K562 (cell line): ENCODE measurements at regions not wholly inside any gene's neighbourhood (a gene's known extent, or its start where the extent isn't known, plus 50 kb on each side); places are given as distances from the start of the nearest gene placed in this dataset.

ENCODE experiments used
- CXXC5 ChIP-seq: fragments of 250-450 bp; sonication (Bioruptor Pico); IDR thresholded peaks from 2 replicates; pipeline ENCODE4 v1.8.0; 2022; ENCODE audit warnings: inconsistent platforms, mild to moderate bottlenecking, moderate library complexity
- FOS ChIP-seq: IDR thresholded peaks from 3 replicates; pipeline ENCODE4 v1.6.1; 2011; ENCODE audit not compliant: insufficient read length; ENCODE audit errors: extremely low read depth
- FOSL1 ChIP-seq: fragments of 200-800 bp; sonication (Bioruptor generic); conservative IDR thresholded peaks from 2 replicates; pipeline ENCODE4 v1.6.1; 2016; ENCODE audit warnings: missing genetic modification characterization, missing compliant biosample characterization
- HDAC8 ChIP-seq: fragments of 450-650 bp; IDR thresholded peaks from 2 replicates; pipeline ENCODE4 v1.6.1; 2016; ENCODE audit warnings: mild to moderate bottlenecking, missing genetic modification characterization, moderate library complexity, missing compliant biosample characterization
- HMGN3 ChIP-seq: IDR thresholded peaks from 2 replicates; pipeline ENCODE4 v1.6.1; 2011; ENCODE audit warnings: borderline replicate concordance, low read depth, mild to moderate bottlenecking, mixed read lengths, low read length; ENCODE audit not compliant: insufficient read length; ENCODE audit errors: extremely low read depth
- NCOA1 ChIP-seq: fragments of 450-650 bp; IDR thresholded peaks from 2 replicates; pipeline ENCODE4 v1.6.1; 2016; ENCODE audit warnings: low read depth
- NR1H2 ChIP-seq: sonication (generic); formaldehyde crosslinking; IDR thresholded peaks from 2 replicates; pipeline ENCODE4 v1.4.0; 2020; ENCODE audit warnings: mild to moderate bottlenecking, missing genetic modification reagents
- RBM14 ChIP-seq: fragments of 200-400 bp; formaldehyde crosslinking; IDR thresholded peaks from 2 replicates; pipeline ENCODE4 v1.6.1; 2018; ENCODE audit warnings: low read depth, mild to moderate bottlenecking, low read length, moderate library complexity, borderline replicate concordance; ENCODE audit not compliant: insufficient read depth
- SETDB1 ChIP-seq: IDR thresholded peaks from one replicate; pipeline ENCODE4 v1.6.1; 2012; ENCODE audit warnings: low read length, control low read depth, inconsistent platforms
- SMARCA4 ChIP-seq: fragments of 450-650 bp; IDR thresholded peaks from 2 replicates; pipeline ENCODE4 v1.6.1; 2016
- TCF7 ChIP-seq: sonication (generic); IDR thresholded peaks from 2 replicates; pipeline ENCODE4 v1.6.1; 2016; ENCODE audit warnings: antibody characterized with exemption, borderline replicate concordance
- TEAD1 ChIP-seq, 2 experiments: fragments of 450-650 bp in 1 of 2; sonication (generic) in 1 of 2; formaldehyde crosslinking; IDR thresholded peaks; 2 replicates each; pipeline versions ENCODE4 v1.4.0 to v1.8.0; 2020 to 2022; ENCODE audit warnings: mild to moderate bottlenecking in 2 of 2, missing genetic modification reagents in 1 of 2
- ZFP30 ChIP-seq: fragments of 250-450 bp; sonication (Bioruptor Pico); IDR thresholded peaks from 2 replicates; pipeline ENCODE4 v1.8.0; 2022; ENCODE audit warnings: moderate library complexity, mild to moderate bottlenecking, inconsistent platforms, borderline replicate concordance
- TF ChIP-seq, protein P1 (sequence below): fragments of 450-650 bp; IDR thresholded peaks from 2 replicates; pipeline ENCODE4 v1.6.1; 2016; ENCODE audit warnings: missing biosample characterization, missing genetic modification characterization
- TF ChIP-seq, protein P2 (sequence below), 2 experiments: fragments of 250-450 bp in 1 of 2; fragments of 450-650 bp in 1 of 2; sonication (Bioruptor Pico) in 1 of 2; IDR thresholded peaks; 2 replicates each; pipeline versions ENCODE4 v1.6.1 to v1.8.0; 2016 to 2021; ENCODE audit warnings: mild to moderate bottlenecking in 2 of 2, moderate library complexity in 2 of 2, missing compliant biosample characterization in 1 of 2, missing genetic modification characterization in 1 of 2
- TF ChIP-seq, protein P3 (sequence below): sonication (generic); formaldehyde crosslinking; IDR thresholded peaks from 2 replicates; pipeline ENCODE4 v1.8.1; 2022; ENCODE audit warnings: missing genetic modification reagents
- TF ChIP-seq, protein P4 (sequence below): fragments of 450-650 bp; conservative IDR thresholded peaks from 2 replicates; pipeline ENCODE4 v1.6.1; 2016; ENCODE audit warnings: missing genetic modification characterization, low read depth, mild to moderate bottlenecking, missing compliant biosample characterization, moderate library complexity

DNA sequence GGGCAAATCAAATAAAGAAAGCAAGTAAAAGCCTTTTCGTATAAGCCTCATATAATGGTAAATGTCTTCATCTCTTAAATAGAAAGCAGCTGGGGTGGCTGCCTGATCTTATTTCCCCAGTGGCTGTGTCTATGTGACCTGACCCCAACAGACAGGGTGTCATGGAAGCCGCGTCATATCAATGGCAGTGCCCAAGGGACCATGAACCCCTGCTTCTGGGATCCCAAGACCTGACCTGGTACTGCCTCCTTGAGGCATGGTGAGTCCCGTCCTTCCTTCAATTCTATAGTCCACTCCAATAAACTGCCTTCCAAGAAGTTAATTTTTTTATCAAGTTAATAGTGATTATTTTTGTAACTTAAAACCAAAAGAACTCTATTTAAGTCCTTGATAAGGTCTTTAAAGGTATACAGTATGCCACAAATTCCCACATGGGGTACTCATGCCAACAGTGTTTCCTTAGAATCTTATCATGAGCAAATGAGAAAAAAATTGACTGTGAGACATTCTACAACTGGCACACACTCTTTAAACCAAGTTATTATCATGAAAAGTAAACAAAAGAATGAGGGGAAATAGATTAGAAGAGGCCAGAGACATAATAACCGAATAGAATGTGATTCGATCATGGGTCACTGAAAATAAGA is 104.6 kb downstream of the ADSS2 start (continued):
- no peak for TF ChIP-seq TEAD1 (CRISPR knock-in tag; IDR thresholded peaks at IDR 0.05)
- 0 out of 2 replicates have a peak, but pooled peaks have one; percentile 23 for TF ChIP-seq HDAC8 (tag)
- no peak for TF ChIP-seq SMARCA4
- TF ChIP-seq, protein P1, sequence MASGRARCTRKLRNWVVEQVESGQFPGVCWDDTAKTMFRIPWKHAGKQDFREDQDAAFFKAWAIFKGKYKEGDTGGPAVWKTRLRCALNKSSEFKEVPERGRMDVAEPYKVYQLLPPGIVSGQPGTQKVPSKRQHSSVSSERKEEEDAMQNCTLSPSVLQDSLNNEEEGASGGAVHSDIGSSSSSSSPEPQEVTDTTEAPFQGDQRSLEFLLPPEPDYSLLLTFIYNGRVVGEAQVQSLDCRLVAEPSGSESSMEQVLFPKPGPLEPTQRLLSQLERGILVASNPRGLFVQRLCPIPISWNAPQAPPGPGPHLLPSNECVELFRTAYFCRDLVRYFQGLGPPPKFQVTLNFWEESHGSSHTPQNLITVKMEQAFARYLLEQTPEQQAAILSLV (tag) = no peak
- TF ChIP-seq, protein P2, sequence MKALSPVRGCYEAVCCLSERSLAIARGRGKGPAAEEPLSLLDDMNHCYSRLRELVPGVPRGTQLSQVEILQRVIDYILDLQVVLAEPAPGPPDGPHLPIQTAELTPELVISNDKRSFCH (CRISPR knock-in tag; IDR thresholded peaks at IDR 0.05) = no peak
- TF ChIP-seq, protein P2 (tag; IDR thresholded peaks at IDR 0.05) = no peak
- TF ChIP-seq, protein P3, sequence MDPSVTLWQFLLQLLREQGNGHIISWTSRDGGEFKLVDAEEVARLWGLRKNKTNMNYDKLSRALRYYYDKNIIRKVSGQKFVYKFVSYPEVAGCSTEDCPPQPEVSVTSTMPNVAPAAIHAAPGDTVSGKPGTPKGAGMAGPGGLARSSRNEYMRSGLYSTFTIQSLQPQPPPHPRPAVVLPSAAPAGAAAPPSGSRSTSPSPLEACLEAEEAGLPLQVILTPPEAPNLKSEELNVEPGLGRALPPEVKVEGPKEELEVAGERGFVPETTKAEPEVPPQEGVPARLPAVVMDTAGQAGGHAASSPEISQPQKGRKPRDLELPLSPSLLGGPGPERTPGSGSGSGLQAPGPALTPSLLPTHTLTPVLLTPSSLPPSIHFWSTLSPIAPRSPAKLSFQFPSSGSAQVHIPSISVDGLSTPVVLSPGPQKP (CRISPR knock-in tag) = no peak
- TF ChIP-seq CXXC5 (CRISPR knock-in tag) = 0 out of 2 replicates have a peak, but pooled peaks have one; percentile 9
- TF ChIP-seq RBM14 = no peak
- no peak for TF ChIP-seq FOS
- no peak for TF ChIP-seq HMGN3
- no peak for TF ChIP-seq TCF7
- no peak for TF ChIP-seq SETDB1
- TF ChIP-seq, protein P4, sequence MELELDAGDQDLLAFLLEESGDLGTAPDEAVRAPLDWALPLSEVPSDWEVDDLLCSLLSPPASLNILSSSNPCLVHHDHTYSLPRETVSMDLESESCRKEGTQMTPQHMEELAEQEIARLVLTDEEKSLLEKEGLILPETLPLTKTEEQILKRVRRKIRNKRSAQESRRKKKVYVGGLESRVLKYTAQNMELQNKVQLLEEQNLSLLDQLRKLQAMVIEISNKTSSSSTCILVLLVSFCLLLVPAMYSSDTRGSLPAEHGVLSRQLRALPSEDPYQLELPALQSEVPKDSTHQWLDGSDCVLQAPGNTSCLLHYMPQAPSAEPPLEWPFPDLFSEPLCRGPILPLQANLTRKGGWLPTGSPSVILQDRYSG = 0 out of 2 replicates have a peak, but pooled peaks have one; percentile 10
- TF ChIP-seq ZFP30 (CRISPR knock-in tag) = no peak
- TF ChIP-seq NCOA1 = no peak
- no peak for TF ChIP-seq FOSL1
- no peak for TF ChIP-seq NR1H2 (CRISPR knock-in tag)
